ENCODE measurements at regions not wholly inside any gene's neighbourhood (a gene's known extent, or its start where the extent isn't known, plus 50 kb on each side); places are given as distances from the start of the nearest gene placed in this dataset.
"Not testable (repeated sequence)": the region's sequence is repeated elsewhere in the genome, so short reads cannot be mapped to it uniquely, and the experiment has no call there.

- no peaks in the 10 kb centered on the region for H3K4me1 Mint-ChIP-seq
- no peaks in the 10 kb centered on the region for H3K27me3 Mint-ChIP-seq
- no peaks in the 10 kb centered on the region for H3K9me3 Mint-ChIP-seq
- no peaks in the 10 kb centered on the region for H3K36me3 Mint-ChIP-seq (ENCODE audit: low read depth)
- H3K4me3 Mint-ChIP-seq: no peak overlapping the region
- no peak for DNase-seq
- H3K27ac Mint-ChIP-seq: no peak overlapping the region
- ChIA-PET POLR2A (no interaction called here), CTCF (interaction anchor here (0.6 kb wide), 1 partner anchor 784 kb away, joined by 3 read pairs; no protein-coding TSS in a partner anchor)
Measured at GRCh38 chr10:109746861-109747260, 176.4 kb downstream of the XPNPEP1 start.

GRCh38 chr10:109744020-109744419, 179.3 kb downstream of the XPNPEP1 start:
- H3K27ac Mint-ChIP-seq: no peak overlapping the region
- ChIA-PET CTCF (no interaction called here), POLR2A (no interaction called here)
- no peaks in the 10 kb centered on the region for H3K4me1 Mint-ChIP-seq
- no peaks in the 10 kb centered on the region for H3K27me3 Mint-ChIP-seq
- H3K9me3 Mint-ChIP-seq: no peaks in the 10 kb centered on the region
- DNase-seq: no peak
- no peaks in the 10 kb centered on the region for H3K36me3 Mint-ChIP-seq (ENCODE audit: low read depth)
- H3K4me3 Mint-ChIP-seq: no peak overlapping the region

GRCh38 chr10:109743574-109743973, 179.7 kb downstream of the XPNPEP1 start:
- H3K36me3 Mint-ChIP-seq (ENCODE audit: low read depth): no peaks in the 10 kb centered on the region
- H3K27me3 Mint-ChIP-seq: no peaks in the 10 kb centered on the region
- H3K27ac Mint-ChIP-seq: no peak overlapping the region
- H3K4me1 Mint-ChIP-seq: no peaks in the 10 kb centered on the region
- POLR2A ChIA-PET: no interaction called here
- DNase-seq: no peak
- CTCF ChIA-PET: no interaction called here
- H3K4me3 Mint-ChIP-seq: no peak overlapping the region
- H3K9me3 Mint-ChIP-seq: no peaks in the 10 kb centered on the region

DNA sequence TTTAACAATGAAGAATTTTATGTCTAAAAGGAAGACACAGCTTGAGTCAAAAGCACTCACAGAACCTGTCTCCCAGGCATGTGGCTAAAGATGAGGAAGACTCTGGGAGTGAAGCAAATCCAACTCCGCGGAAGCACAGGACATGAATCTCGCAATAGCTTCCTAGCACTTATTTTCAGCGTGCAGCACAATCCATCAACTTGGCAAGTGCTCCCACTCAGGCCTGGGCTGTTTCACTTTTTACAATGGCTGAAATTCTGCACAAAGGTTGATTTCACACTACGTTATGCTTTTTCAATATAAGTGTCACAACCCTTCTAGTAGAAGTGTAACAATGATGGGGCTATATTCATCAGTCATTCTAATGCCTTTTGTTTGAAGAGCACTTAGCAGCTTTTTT, 180.2 kb downstream of the XPNPEP1 start:
- DNase-seq: no peak
- Mint-ChIP-seq H3K4me1 (no peaks in the 10 kb centered on the region), H3K27me3 (no peaks in the 10 kb centered on the region), H3K36me3 (ENCODE audit: low read depth) (no peaks in the 10 kb centered on the region), H3K4me3 (no peak overlapping the region), H3K9me3 (no peaks in the 10 kb centered on the region), H3K27ac (no peak overlapping the region)
- ChIA-PET POLR2A (no interaction called here), CTCF (no interaction called here)

DNA sequence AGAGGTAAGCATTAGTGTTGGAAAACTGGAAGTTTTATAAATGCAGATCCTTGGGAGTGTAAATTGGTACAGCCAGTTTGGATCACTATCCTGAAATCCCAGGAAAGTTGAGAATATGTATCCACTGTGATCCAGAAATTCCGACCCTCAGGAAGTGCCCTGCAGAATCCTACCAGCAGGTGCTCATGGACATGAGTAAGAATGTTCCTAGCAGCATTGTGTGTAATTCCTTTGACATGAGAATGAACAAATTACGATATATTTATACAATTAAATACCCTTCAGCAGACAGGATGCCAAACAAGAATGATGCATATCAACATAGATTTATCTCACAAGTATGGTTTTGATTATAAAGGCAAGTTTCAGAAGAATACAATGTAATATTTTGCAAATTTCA, 181.6 kb downstream of the XPNPEP1 start:
- ChIA-PET CTCF (no interaction called here), POLR2A (no interaction called here)
- Mint-ChIP-seq H3K27ac (no peak overlapping the region), H3K4me3 (no peak overlapping the region), H3K4me1 (no peaks in the 10 kb centered on the region), H3K9me3 (no peaks in the 10 kb centered on the region), H3K36me3 (ENCODE audit: low read depth) (no peaks in the 10 kb centered on the region), H3K27me3 (no peaks in the 10 kb centered on the region)
- no peak for DNase-seq

- no peak for DNase-seq
- POLR2A ChIA-PET: no interaction called here
- no peaks in the 10 kb centered on the region for H3K27me3 Mint-ChIP-seq
- no peaks in the 10 kb centered on the region for H3K9me3 Mint-ChIP-seq
- no peaks in the 10 kb centered on the region for H3K36me3 Mint-ChIP-seq (ENCODE audit: low read depth)
- CTCF ChIA-PET: no interaction called here
- no peak overlapping the region for H3K27ac Mint-ChIP-seq
- no peaks in the 10 kb centered on the region for H3K4me1 Mint-ChIP-seq
- H3K4me3 Mint-ChIP-seq: no peak overlapping the region
Measured at GRCh38 chr10:109740436-109740835, 182.9 kb downstream of the XPNPEP1 start.

DNA sequence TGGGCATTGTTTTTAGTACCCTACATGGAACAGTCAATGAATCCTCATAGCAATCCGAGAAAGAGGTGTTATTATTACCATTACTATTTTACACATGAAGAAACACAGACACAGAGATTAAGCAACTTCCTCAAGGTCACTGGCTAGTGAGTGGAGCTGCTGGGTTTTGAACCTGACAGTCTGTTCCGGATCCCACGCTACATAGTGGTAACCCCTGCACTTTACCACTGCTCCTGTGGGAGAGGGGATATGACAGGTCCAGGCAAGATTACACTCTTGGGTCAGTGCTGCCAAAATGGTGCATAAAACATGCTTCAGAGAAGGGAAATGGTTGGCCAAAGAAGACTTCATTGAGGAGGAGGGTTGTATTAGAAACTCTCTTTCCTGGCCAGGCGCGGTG, 185.7 kb downstream of the XPNPEP1 start:
- no peaks in the 10 kb centered on the region for H3K9me3 Mint-ChIP-seq
- H3K36me3 Mint-ChIP-seq (ENCODE audit: low read depth): no peaks in the 10 kb centered on the region
- no peaks in the 10 kb centered on the region for H3K27me3 Mint-ChIP-seq
- ChIA-PET POLR2A (no interaction called here), CTCF (no interaction called here)
- H3K4me3 Mint-ChIP-seq: no peak overlapping the region
- H3K4me1 Mint-ChIP-seq: no peaks in the 10 kb centered on the region
- DNase-seq: no peak
- H3K27ac Mint-ChIP-seq: no peak overlapping the region

DNA sequence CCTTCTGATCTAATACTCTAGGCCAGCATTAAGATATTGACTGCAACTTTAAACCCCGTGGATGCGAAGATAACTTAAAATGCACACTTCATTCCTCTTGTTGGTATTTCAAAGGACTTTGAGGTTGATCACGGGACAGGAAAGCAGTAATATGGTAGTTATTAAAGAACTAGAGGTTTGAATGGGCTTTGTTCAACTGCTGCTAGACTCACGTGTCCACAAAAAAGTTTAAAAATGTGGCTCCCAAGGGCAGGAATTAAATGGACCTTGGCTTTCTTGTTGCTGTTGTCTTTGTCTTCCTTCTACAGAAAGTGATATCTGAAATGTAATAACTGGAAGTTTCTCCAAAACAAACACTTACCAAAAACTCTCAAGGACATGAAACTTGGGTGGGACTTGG, 186.3 kb downstream of the XPNPEP1 start:
- no peaks in the 10 kb centered on the region for H3K27me3 Mint-ChIP-seq
- H3K4me1 Mint-ChIP-seq: no peaks in the 10 kb centered on the region
- H3K27ac Mint-ChIP-seq: no peak overlapping the region
- ChIA-PET POLR2A (no interaction called here), CTCF (no interaction called here)
- no peak for DNase-seq
- no peaks in the 10 kb centered on the region for H3K9me3 Mint-ChIP-seq
- no peak overlapping the region for H3K4me3 Mint-ChIP-seq
- H3K36me3 Mint-ChIP-seq (ENCODE audit: low read depth): no peaks in the 10 kb centered on the region

GRCh38 chr10:109735776-109736175, 187.5 kb downstream of the XPNPEP1 start:
- no peaks in the 10 kb centered on the region for H3K4me1 Mint-ChIP-seq
- no peaks in the 10 kb centered on the region for H3K27me3 Mint-ChIP-seq
- CTCF ChIA-PET: no interaction called here
- no peak overlapping the region for H3K27ac Mint-ChIP-seq
- no peak overlapping the region for H3K4me3 Mint-ChIP-seq
- H3K9me3 Mint-ChIP-seq: no peaks in the 10 kb centered on the region
- POLR2A ChIA-PET: no interaction called here
- DNase-seq: no peak
- H3K36me3 Mint-ChIP-seq (ENCODE audit: low read depth): no peaks in the 10 kb centered on the region

DNA sequence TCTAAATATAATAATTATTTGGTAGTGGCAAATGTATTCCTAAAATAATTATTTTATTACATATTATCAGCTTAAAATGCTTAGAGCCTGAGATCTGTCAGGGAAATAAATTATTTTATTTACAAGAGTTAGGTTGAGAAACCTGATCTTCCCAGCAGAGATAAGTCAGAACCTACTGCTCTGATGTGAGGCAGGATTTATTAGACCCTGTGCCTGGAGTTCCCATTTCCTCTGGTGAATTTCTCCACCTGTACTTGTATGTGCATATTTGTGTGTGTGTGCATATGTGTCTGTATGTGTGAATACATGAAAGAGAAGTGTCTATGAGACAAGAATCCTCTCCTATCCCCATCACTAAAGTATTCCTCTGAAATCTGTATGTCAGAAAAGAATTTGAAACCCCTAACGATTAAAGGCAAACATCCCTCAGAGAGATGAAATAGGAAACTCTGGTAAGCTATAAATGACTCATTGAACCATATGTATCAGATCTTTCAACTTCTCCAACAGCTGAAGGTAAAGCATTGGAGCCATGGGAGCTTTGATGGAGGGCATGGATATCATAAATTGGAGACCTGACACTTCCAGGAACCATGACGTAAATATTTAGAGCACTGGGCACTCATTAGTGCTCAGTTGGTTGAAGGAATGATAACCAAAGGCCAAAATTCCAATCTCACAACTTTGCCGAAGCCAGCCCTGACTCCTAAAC, 190.9 kb downstream of the XPNPEP1 start:
- ChIA-PET POLR2A (no interaction called here), CTCF (no interaction called here)
- no peaks in the 10 kb centered on the region for H3K27me3 Mint-ChIP-seq

GRCh38 chr10:109729895-109730294, 193.4 kb downstream of the XPNPEP1 start:
- H3K27me3 Mint-ChIP-seq; H3K9me3 Mint-ChIP-seq; H3K27ac Mint-ChIP-seq; DNase-seq; H3K4me3 Mint-ChIP-seq; H3K36me3 Mint-ChIP-seq (ENCODE audit: low read depth); POLR2A ChIA-PET; CTCF ChIA-PET; H3K4me1 Mint-ChIP-seq: not testable (repeated sequence)

More for the DNA sequence above, 190.9 kb downstream of the XPNPEP1 start:
- Mint-ChIP-seq H3K9me3 (no peaks in the 10 kb centered on the region), H3K27ac (no peak overlapping the region), H3K36me3 (ENCODE audit: low read depth) (no peaks in the 10 kb centered on the region), H3K4me3 (no peak overlapping the region), H3K4me1 (no peaks in the 10 kb centered on the region)
- no peak for DNase-seq

DNA sequence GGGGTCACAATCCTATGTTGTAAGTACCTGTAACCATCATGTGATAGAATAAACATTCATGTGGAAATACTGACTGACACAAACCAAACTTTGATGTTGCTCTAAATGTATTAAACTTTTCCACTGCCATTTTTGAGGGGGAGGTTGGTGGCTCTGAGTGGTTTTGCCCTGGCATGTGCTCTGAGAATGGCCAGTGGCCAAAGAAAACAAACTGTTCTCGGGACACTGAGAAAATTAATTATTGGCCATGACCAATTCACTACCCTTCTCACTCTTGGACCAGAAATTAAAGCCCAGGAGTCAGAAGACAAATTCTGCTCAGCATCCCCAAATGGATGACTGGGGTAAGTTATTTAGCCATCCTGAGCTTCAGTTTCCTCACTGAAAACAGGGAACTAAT, 195.9 kb downstream of the XPNPEP1 start:
- Mint-ChIP-seq H3K27me3 (no peaks in the 10 kb centered on the region), H3K36me3 (ENCODE audit: low read depth) (no peaks in the 10 kb centered on the region), H3K9me3 (no peaks in the 10 kb centered on the region), H3K4me1 (no peaks in the 10 kb centered on the region), H3K27ac (no peak overlapping the region), H3K4me3 (no peak overlapping the region)
- ChIA-PET POLR2A (no interaction called here), CTCF (no interaction called here)
- DNase-seq: no peak

DNA sequence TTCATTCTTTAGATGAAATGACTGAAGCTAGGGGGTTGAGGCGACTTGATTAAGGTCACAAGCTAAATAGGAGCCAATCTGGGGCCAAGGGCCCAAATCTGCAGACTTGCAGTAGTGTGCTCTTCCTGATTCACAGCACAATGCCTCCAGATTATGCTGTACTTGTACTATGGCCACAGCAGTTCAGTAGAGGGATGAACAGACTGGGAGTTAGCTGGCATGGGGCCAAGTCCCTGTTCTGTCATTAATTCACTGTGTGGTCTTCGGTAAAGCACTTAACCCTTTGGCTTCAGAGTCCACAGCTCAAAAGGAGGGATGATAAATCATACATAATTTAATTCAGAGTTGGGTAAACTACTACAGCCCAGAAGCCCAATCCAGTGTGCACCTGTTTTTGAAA, 196.8 kb downstream of the XPNPEP1 start:
- ChIA-PET CTCF (no interaction called here), POLR2A (no interaction called here)
- Mint-ChIP-seq H3K36me3 (ENCODE audit: low read depth) (no peaks in the 10 kb centered on the region), H3K4me3 (no peak overlapping the region), H3K27ac (no peak overlapping the region), H3K4me1 (no peaks in the 10 kb centered on the region), H3K9me3 (no peaks in the 10 kb centered on the region), H3K27me3 (no peaks in the 10 kb centered on the region)
- no peak for DNase-seq

GRCh38 chr10:109723305-109723704, 200.0 kb downstream of the XPNPEP1 start:
- CTCF ChIA-PET: no interaction called here
- POLR2A ChIA-PET: no interaction called here
- H3K36me3 Mint-ChIP-seq (ENCODE audit: low read depth): no peaks in the 10 kb centered on the region

More at GRCh38 chr10:109723305-109723704, 200.0 kb downstream of the XPNPEP1 start:
- no peak overlapping the region for H3K4me3 Mint-ChIP-seq
- H3K4me1 Mint-ChIP-seq: no peaks in the 10 kb centered on the region
- H3K27me3 Mint-ChIP-seq: peaks cover 2% of the 10 kb centered on the region
- no peak for DNase-seq
- no peak overlapping the region for H3K27ac Mint-ChIP-seq
- H3K9me3 Mint-ChIP-seq: no peaks in the 10 kb centered on the region

Data from activated CD4-positive, alpha-beta T cell treated with anti-CD3 and anti-CD28 coated beads, Interleukin-2, amount 10 ng/mL, durations not matched to agents 7 days and 5 days (primary cell).